ENCODE measurements at regions not wholly inside any gene's neighbourhood (a gene's known extent, or its start where the extent isn't known, plus 50 kb on each side); places are given as distances from the start of the nearest gene placed in this dataset.

GRCh38 chr15:81612631-81613030, 238.6 kb upstream of the TMC3 start:
- Mint-ChIP-seq H3K36me3 (no peaks in the 10 kb centered on the region), H3K27me3 (no peaks in the 10 kb centered on the region), H3K4me3 (no peak overlapping the region), H3K4me1 (peaks cover 0 to 2% (median 0%) of the 10 kb centered on the region in 3 donors), H3K27ac (no peak overlapping the region), H3K9me3 (no peaks in the 10 kb centered on the region)

- Mint-ChIP-seq H3K36me3 (no peaks in the 10 kb centered on the region), H3K9me3 (no peaks in the 10 kb centered on the region), H3K4me1 (peaks cover 0 to 2% (median 0%) of the 10 kb centered on the region in 3 donors), H3K27ac (no peak overlapping the region), H3K27me3 (no peaks in the 10 kb centered on the region), H3K4me3 (no peak overlapping the region)
Observed at GRCh38 chr15:81611679-81612078, 237.7 kb upstream of the TMC3 start.

- Mint-ChIP-seq H3K9me3 (peaks cover 0 to 3% (median 1%) of the 10 kb centered on the region in 3 donors), H3K4me1 (peaks cover 0 to 2% (median 0%) of the 10 kb centered on the region in 3 donors), H3K27me3 (no peaks in the 10 kb centered on the region), H3K36me3 (no peaks in the 10 kb centered on the region), H3K4me3 (no peak overlapping the region), H3K27ac (no peak overlapping the region)
Observed at GRCh38 chr15:81608309-81608829, 234.4 kb upstream of the TMC3 start.

GRCh38 chr15:81604713-81605112, 230.7 kb upstream of the TMC3 start:
- H3K4me3 Mint-ChIP-seq = no peak overlapping the region
- no peaks in the 10 kb centered on the region for H3K27me3 Mint-ChIP-seq
- H3K4me1 Mint-ChIP-seq = peaks cover 0 to 2% (median 0%) of the 10 kb centered on the region in 3 donors
- no peaks in the 10 kb centered on the region for H3K36me3 Mint-ChIP-seq
- H3K9me3 Mint-ChIP-seq = peaks cover 4 to 16% (median 9%) of the 10 kb centered on the region in 3 donors
- no peak overlapping the region for H3K27ac Mint-ChIP-seq

- H3K27me3 Mint-ChIP-seq = no peaks in the 10 kb centered on the region
- H3K4me3 Mint-ChIP-seq = peak overlapping the region in 1 of 4 donors; percentile 38
- H3K4me1 Mint-ChIP-seq = peaks cover 0 to 5% (median 0%) of the 10 kb centered on the region in 3 donors
- peaks cover 7 to 13% (median 8%) of the 10 kb centered on the region in 3 donors for H3K9me3 Mint-ChIP-seq
- peak overlapping the region in 1 of 3 donors; percentile 14 for H3K27ac Mint-ChIP-seq
- no peaks in the 10 kb centered on the region for H3K36me3 Mint-ChIP-seq
Observed at GRCh38 chr15:81596159-81596865, 222.3 kb upstream of the TMC3 start.

GRCh38 chr15:81595752-81596151, 221.7 kb upstream of the TMC3 start:
- Mint-ChIP-seq H3K9me3 (peaks cover 6 to 13% (median 7%) of the 10 kb centered on the region in 3 donors), H3K4me1 (peaks cover 0 to 5% (median 0%) of the 10 kb centered on the region in 3 donors), H3K36me3 (no peaks in the 10 kb centered on the region), H3K4me3 (peak overlapping the region in 2 of 4 donors; percentile 25 to 38), H3K27ac (no peak overlapping the region), H3K27me3 (no peaks in the 10 kb centered on the region)

GRCh38 chr15:81589671-81590070, 215.7 kb upstream of the TMC3 start:
- H3K9me3 Mint-ChIP-seq = peaks cover 2 to 5% (median 4%) of the 10 kb centered on the region in 3 donors
- no peaks in the 10 kb centered on the region for H3K36me3 Mint-ChIP-seq
- H3K4me3 Mint-ChIP-seq = no peak overlapping the region
- no peaks in the 10 kb centered on the region for H3K4me1 Mint-ChIP-seq
- no peak overlapping the region for H3K27ac Mint-ChIP-seq
- H3K27me3 Mint-ChIP-seq = peaks cover 1% of the 10 kb centered on the region

GRCh38 chr15:81575436-81576123, 201.6 kb upstream of the TMC3 start:
- Mint-ChIP-seq H3K27ac (no peak overlapping the region), H3K4me1 (no peaks in the 10 kb centered on the region), H3K9me3 (no peaks in the 10 kb centered on the region), H3K4me3 (no peak overlapping the region), H3K36me3 (no peaks in the 10 kb centered on the region), H3K27me3 (peaks cover 2% of the 10 kb centered on the region)

- H3K9me3 Mint-ChIP-seq = no peaks in the 10 kb centered on the region
- H3K4me3 Mint-ChIP-seq = no peak overlapping the region
Observed at GRCh38 chr15:81573098-81573746, 199.2 kb upstream of the TMC3 start.

GRCh38 chr15:81572190-81572589, 198.2 kb upstream of the TMC3 start:
- H3K27ac Mint-ChIP-seq = no peak overlapping the region
- no peak overlapping the region for H3K4me3 Mint-ChIP-seq

More at GRCh38 chr15:81573098-81573746, 199.2 kb upstream of the TMC3 start:
- peaks cover 2% of the 10 kb centered on the region for H3K27me3 Mint-ChIP-seq
- no peaks in the 10 kb centered on the region for H3K36me3 Mint-ChIP-seq
- no peak overlapping the region for H3K27ac Mint-ChIP-seq
- H3K4me1 Mint-ChIP-seq = no peaks in the 10 kb centered on the region

GRCh38 chr15:81569286-81570080, 195.5 kb upstream of the TMC3 start:
- no peaks in the 10 kb centered on the region for H3K27me3 Mint-ChIP-seq
- no peak overlapping the region for H3K4me3 Mint-ChIP-seq
- H3K36me3 Mint-ChIP-seq = no peaks in the 10 kb centered on the region
- H3K9me3 Mint-ChIP-seq = no peaks in the 10 kb centered on the region
- no peak overlapping the region for H3K27ac Mint-ChIP-seq
- H3K4me1 Mint-ChIP-seq = no peaks in the 10 kb centered on the region

More at GRCh38 chr15:81572190-81572589, 198.2 kb upstream of the TMC3 start:
- no peaks in the 10 kb centered on the region for H3K36me3 Mint-ChIP-seq
- no peaks in the 10 kb centered on the region for H3K4me1 Mint-ChIP-seq
- peaks cover 2% of the 10 kb centered on the region for H3K27me3 Mint-ChIP-seq
- H3K9me3 Mint-ChIP-seq = no peaks in the 10 kb centered on the region

- Mint-ChIP-seq H3K4me1 (no peaks in the 10 kb centered on the region), H3K4me3 (no peak overlapping the region), H3K36me3 (no peaks in the 10 kb centered on the region), H3K27ac (no peak overlapping the region), H3K9me3 (no peaks in the 10 kb centered on the region), H3K27me3 (no peaks in the 10 kb centered on the region)
Observed at GRCh38 chr15:81567924-81568323, 193.9 kb upstream of the TMC3 start.

GRCh38 chr15:81562986-81563385, 189.0 kb upstream of the TMC3 start:
- no peaks in the 10 kb centered on the region for H3K36me3 Mint-ChIP-seq
- no peaks in the 10 kb centered on the region for H3K4me1 Mint-ChIP-seq
- H3K9me3 Mint-ChIP-seq = peaks cover 0 to 3% (median 1%) of the 10 kb centered on the region in 3 donors
- H3K27ac Mint-ChIP-seq = no peak overlapping the region
- H3K27me3 Mint-ChIP-seq = no peaks in the 10 kb centered on the region
- H3K4me3 Mint-ChIP-seq = no peak overlapping the region

GRCh38 chr15:81560405-81560804, 186.4 kb upstream of the TMC3 start:
- no peaks in the 10 kb centered on the region for H3K27me3 Mint-ChIP-seq
- H3K36me3 Mint-ChIP-seq = no peaks in the 10 kb centered on the region
- no peak overlapping the region for H3K4me3 Mint-ChIP-seq
- H3K4me1 Mint-ChIP-seq = no peaks in the 10 kb centered on the region
- no peak overlapping the region for H3K27ac Mint-ChIP-seq
- peaks cover 1 to 8% (median 7%) of the 10 kb centered on the region in 3 donors for H3K9me3 Mint-ChIP-seq
